ENCODE measurements at regions not wholly inside any gene's neighbourhood (a gene's known extent, or its start where the extent isn't known, plus 50 kb on each side); places are given as distances from the start of the nearest gene placed in this dataset.

DNA sequence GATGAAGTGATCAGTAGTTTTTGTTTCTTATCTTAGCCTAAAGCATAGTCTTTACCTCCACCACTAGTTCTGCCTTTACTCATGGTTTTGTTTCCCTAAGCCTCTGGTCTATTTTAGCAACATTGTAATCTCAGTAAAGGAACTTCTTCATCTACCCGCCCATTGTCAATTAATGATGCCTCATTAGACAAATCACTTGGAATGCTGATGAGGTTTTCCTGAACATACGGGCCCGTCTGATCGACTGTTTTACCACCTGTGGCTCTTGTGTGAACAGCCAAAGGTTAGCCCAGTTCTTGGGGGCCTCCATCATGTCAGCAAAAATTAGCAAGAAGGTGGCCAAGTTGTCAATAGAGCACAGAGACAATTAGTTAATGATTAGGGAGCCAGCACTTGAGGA is 470.1 kb upstream of the ARRDC4 start:
- BruUV-seq (replicated peaks), result no TSS peak
- no peak overlapping the region for H2BK20ac ChIP-seq (ENCODE audit: low read depth, low read length)

More for the DNA sequence above, 470.1 kb upstream of the ARRDC4 start:
- H3K27me3 ChIP-seq (ENCODE audit: control insufficient read depth, insufficient read depth, low read length), result no peaks in the 10 kb centered on the region
- TF ChIP-seq, protein P1, sequence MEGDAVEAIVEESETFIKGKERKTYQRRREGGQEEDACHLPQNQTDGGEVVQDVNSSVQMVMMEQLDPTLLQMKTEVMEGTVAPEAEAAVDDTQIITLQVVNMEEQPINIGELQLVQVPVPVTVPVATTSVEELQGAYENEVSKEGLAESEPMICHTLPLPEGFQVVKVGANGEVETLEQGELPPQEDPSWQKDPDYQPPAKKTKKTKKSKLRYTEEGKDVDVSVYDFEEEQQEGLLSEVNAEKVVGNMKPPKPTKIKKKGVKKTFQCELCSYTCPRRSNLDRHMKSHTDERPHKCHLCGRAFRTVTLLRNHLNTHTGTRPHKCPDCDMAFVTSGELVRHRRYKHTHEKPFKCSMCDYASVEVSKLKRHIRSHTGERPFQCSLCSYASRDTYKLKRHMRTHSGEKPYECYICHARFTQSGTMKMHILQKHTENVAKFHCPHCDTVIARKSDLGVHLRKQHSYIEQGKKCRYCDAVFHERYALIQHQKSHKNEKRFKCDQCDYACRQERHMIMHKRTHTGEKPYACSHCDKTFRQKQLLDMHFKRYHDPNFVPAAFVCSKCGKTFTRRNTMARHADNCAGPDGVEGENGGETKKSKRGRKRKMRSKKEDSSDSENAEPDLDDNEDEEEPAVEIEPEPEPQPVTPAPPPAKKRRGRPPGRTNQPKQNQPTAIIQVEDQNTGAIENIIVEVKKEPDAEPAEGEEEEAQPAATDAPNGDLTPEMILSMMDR (conservative IDR thresholded peaks at IDR 0.05; ENCODE audit: low read depth, low read length), result no peak
- TF ChIP-seq, protein P2, sequence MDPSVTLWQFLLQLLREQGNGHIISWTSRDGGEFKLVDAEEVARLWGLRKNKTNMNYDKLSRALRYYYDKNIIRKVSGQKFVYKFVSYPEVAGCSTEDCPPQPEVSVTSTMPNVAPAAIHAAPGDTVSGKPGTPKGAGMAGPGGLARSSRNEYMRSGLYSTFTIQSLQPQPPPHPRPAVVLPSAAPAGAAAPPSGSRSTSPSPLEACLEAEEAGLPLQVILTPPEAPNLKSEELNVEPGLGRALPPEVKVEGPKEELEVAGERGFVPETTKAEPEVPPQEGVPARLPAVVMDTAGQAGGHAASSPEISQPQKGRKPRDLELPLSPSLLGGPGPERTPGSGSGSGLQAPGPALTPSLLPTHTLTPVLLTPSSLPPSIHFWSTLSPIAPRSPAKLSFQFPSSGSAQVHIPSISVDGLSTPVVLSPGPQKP (IDR thresholded peaks at IDR 0.05; ENCODE audit: borderline replicate concordance, low read depth, low read length), result no peak
- TF ChIP-seq NFE2L2 (IDR thresholded peaks at IDR 0.05; ENCODE audit: low read depth, low read length), result no peak
- no peak for TF ChIP-seq FOS (IDR thresholded peaks at IDR 0.05; ENCODE audit: low read depth, low read length)
- no peak for TF ChIP-seq SMC3 (IDR thresholded peaks at IDR 0.05; ENCODE audit: low read depth, low read length)
- TF ChIP-seq RAD21 (IDR thresholded peaks at IDR 0.05; ENCODE audit: low read length), result no peak
- TF ChIP-seq MAFK (IDR thresholded peaks at IDR 0.05; ENCODE audit: low read depth, low read length), result no peak
- TF ChIP-seq, protein P3, sequence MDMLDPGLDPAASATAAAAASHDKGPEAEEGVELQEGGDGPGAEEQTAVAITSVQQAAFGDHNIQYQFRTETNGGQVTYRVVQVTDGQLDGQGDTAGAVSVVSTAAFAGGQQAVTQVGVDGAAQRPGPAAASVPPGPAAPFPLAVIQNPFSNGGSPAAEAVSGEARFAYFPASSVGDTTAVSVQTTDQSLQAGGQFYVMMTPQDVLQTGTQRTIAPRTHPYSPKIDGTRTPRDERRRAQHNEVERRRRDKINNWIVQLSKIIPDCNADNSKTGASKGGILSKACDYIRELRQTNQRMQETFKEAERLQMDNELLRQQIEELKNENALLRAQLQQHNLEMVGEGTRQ (IDR thresholded peaks at IDR 0.05; ENCODE audit: low read depth, low read length), result no peak
- H3K18ac ChIP-seq (ENCODE audit: low read depth, low read length), result no peak overlapping the region
- dilution Hi-C loops (cut with HindIII; ENCODE audit: low sequenced_read_pairs, unreplicated experiment) (no loop called here), in situ Hi-C loops (cut with MboI; ENCODE audit: low sequenced_read_pairs) (no loop called here), intact Hi-C loops (cut with micrococcal nuclease) (no loop called here)
- H2BK15ac ChIP-seq (ENCODE audit: low read depth, low read length), result no peak overlapping the region
- no peak overlapping the region for H3K4ac ChIP-seq (ENCODE audit: low read depth, low read length)
- H4K20me1 ChIP-seq (ENCODE audit: insufficient read depth, low read length), result no peaks in the 10 kb centered on the region
- H3K4me1 ChIP-seq (ENCODE audit: control insufficient read depth, insufficient read depth, low read length), result no peaks in the 10 kb centered on the region
- no peak overlapping the region for H3K56ac ChIP-seq (ENCODE audit: extremely low read depth, insufficient read depth, low read length)
- ATAC-seq (ENCODE audit: low read depth) (no peak), DNase-seq (no peak)
- H3K79me1 ChIP-seq (ENCODE audit: low read depth in 1 of 2, low read length in 2 of 2), result no peaks in the 10 kb centered on the region
- no peaks in the 10 kb centered on the region for H3K9me1 ChIP-seq (ENCODE audit: insufficient read depth, low read length)
- H2AK5ac ChIP-seq (ENCODE audit: low read depth, low read length), result no peak overlapping the region
- no peak overlapping the region for H3K23ac ChIP-seq (ENCODE audit: low read depth, low read length)
- no peak overlapping the region for H2AFZ ChIP-seq (replicated peaks; ENCODE audit: low read length, poor library complexity)
- no peak overlapping the region for H3K27ac ChIP-seq (ENCODE audit: insufficient read depth, low read length)
- POLR2A ChIA-PET (ENCODE audit: unreplicated experiment), result no interaction called here
- H3K9me3 ChIP-seq (ENCODE audit: control insufficient read depth, insufficient read depth, low read length), result peaks cover 10% of the 10 kb centered on the region
- H2BK5ac ChIP-seq (ENCODE audit: low read depth, low read length, poor library complexity, severe bottlenecking), result no peak overlapping the region
- H3K9ac ChIP-seq (ENCODE audit: low read depth, low read length), result no peak overlapping the region
- H3K14ac ChIP-seq (replicated peaks; ENCODE audit: low read depth, low read length), result no peak overlapping the region
- no peak overlapping the region for H4K91ac ChIP-seq (ENCODE audit: insufficient read depth, low read depth, low read length)
- no peaks in the 10 kb centered on the region for H3K36me3 ChIP-seq (ENCODE audit: control insufficient read depth, insufficient read depth, low read length)
- CTCF ChIA-PET, result no interaction called here
- no peak overlapping the region for H4K5ac ChIP-seq (ENCODE audit: low read depth, low read length)
- no peak overlapping the region for H4K8ac ChIP-seq (ENCODE audit: low read depth in 2 of 2, low read length in 2 of 2)
- H3K4me2 ChIP-seq (ENCODE audit: low read depth, low read length), result no peak overlapping the region
- H2BK120ac ChIP-seq (ENCODE audit: low read depth, low read length), result no peak overlapping the region
- no peak overlapping the region for H3K4me3 ChIP-seq (ENCODE audit: insufficient read depth, low read depth, low read length)
- WGBS, 2 experiments (ENCODE audit: extremely low coverage in 2 of 2, insufficient read length in 1 of 2), result no CpG with 5 or more reads among the region's 4 CpGs
- H2AK9ac ChIP-seq (replicated peaks; ENCODE audit: low read depth, low read length, poor library complexity), result no peak overlapping the region

All from IMR-90 (cell line).